HepG2 (cell line): ENCODE measurements at regions not wholly inside any gene's neighbourhood (a gene's known extent, or its start where the extent isn't known, plus 50 kb on each side); places are given as distances from the start of the nearest gene placed in this dataset.

Experiments
- ATF7-NPFF ChIP-seq: sonication (generic); formaldehyde crosslinking; IDR thresholded peaks from 2 replicates; pipeline ENCODE4 v1.8.1; 2023; ENCODE audit warnings: mild to moderate bottlenecking, low read depth, missing genetic modification reagents, moderate library complexity
- KLF15 ChIP-seq: sonication (generic); formaldehyde crosslinking; IDR thresholded peaks from 2 replicates; pipeline ENCODE4 v1.8.1; 2023; ENCODE audit warnings: borderline replicate concordance, mild to moderate bottlenecking, inconsistent platforms, missing genetic modification reagents, mixed read lengths
- POGZ ChIP-seq: sonication (generic); formaldehyde crosslinking; IDR thresholded peaks from 2 replicates; pipeline ENCODE4 v1.4.0; 2020; ENCODE audit warnings: mild to moderate bottlenecking, missing genetic modification reagents
- TF ChIP-seq, protein P1 (sequence below): sonication (generic); formaldehyde crosslinking; IDR thresholded peaks from 2 replicates; pipeline ENCODE4 v1.5.0; 2020; ENCODE audit warnings: mild to moderate bottlenecking, missing genetic modification reagents, moderate library complexity
- TF ChIP-seq, protein P2 (sequence below): sonication (generic); formaldehyde crosslinking; IDR thresholded peaks from 2 replicates; pipeline ENCODE4 v1.8.0; 2022; ENCODE audit warnings: missing genetic modification reagents, mild to moderate bottlenecking, moderate library complexity, borderline replicate concordance
- TF ChIP-seq, protein P3 (sequence below): sonication (generic); formaldehyde crosslinking; IDR thresholded peaks from 2 replicates; pipeline ENCODE4 v1.5.0; 2020; ENCODE audit warnings: mild to moderate bottlenecking, missing genetic modification reagents

DNA sequence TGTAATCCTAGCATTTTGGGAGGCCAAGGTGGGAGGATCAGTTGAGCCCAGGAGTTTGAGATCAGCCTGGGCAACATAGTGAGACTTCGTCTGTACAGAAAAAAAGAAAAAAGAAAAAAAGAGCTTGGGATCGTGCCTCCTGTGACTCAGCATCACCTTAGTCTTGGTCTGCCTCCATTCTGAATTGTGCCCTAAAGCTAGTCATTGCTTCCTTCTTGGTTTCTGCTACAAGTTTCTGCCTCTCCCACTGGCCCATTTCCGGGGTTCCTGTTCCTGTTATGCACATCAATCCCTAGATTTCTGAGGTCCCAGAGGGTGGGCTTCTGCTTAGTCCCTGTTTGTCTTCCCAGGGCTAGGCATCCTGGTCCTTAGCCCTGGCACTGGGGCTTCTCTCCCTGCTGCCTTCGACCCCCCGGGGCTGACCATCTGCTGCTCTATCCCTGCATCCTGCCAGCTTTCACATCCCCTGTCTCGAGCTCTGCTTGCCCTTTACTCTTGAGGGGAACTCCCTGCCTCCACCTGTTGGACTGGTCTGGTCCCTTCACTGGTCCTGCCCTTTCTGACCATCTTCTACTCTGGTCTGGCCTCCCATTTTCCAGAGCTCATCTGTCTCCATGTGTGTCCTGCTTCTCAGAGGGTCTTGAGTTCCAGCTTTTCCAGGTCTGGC is 77.5 kb upstream of the ESR1 start:
- TF ChIP-seq, protein P1, sequence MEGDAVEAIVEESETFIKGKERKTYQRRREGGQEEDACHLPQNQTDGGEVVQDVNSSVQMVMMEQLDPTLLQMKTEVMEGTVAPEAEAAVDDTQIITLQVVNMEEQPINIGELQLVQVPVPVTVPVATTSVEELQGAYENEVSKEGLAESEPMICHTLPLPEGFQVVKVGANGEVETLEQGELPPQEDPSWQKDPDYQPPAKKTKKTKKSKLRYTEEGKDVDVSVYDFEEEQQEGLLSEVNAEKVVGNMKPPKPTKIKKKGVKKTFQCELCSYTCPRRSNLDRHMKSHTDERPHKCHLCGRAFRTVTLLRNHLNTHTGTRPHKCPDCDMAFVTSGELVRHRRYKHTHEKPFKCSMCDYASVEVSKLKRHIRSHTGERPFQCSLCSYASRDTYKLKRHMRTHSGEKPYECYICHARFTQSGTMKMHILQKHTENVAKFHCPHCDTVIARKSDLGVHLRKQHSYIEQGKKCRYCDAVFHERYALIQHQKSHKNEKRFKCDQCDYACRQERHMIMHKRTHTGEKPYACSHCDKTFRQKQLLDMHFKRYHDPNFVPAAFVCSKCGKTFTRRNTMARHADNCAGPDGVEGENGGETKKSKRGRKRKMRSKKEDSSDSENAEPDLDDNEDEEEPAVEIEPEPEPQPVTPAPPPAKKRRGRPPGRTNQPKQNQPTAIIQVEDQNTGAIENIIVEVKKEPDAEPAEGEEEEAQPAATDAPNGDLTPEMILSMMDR (CRISPR knock-in tag), result 0 out of 2 replicates have a peak, but pooled peaks have one; percentile 6
- TF ChIP-seq, protein P2, sequence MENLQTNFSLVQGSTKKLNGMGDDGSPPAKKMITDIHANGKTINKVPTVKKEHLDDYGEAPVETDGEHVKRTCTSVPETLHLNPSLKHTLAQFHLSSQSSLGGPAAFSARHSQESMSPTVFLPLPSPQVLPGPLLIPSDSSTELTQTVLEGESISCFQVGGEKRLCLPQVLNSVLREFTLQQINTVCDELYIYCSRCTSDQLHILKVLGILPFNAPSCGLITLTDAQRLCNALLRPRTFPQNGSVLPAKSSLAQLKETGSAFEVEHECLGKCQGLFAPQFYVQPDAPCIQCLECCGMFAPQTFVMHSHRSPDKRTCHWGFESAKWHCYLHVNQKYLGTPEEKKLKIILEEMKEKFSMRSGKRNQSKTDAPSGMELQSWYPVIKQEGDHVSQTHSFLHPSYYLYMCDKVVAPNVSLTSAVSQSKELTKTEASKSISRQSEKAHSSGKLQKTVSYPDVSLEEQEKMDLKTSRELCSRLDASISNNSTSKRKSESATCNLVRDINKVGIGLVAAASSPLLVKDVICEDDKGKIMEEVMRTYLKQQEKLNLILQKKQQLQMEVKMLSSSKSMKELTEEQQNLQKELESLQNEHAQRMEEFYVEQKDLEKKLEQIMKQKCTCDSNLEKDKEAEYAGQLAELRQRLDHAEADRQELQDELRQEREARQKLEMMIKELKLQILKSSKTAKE (CRISPR knock-in tag), result no peak
- TF ChIP-seq ATF7-NPFF (CRISPR knock-in tag), result no peak
- TF ChIP-seq KLF15 (CRISPR knock-in tag), result no peak
- TF ChIP-seq POGZ (CRISPR knock-in tag), result no peak
- TF ChIP-seq, protein P3, sequence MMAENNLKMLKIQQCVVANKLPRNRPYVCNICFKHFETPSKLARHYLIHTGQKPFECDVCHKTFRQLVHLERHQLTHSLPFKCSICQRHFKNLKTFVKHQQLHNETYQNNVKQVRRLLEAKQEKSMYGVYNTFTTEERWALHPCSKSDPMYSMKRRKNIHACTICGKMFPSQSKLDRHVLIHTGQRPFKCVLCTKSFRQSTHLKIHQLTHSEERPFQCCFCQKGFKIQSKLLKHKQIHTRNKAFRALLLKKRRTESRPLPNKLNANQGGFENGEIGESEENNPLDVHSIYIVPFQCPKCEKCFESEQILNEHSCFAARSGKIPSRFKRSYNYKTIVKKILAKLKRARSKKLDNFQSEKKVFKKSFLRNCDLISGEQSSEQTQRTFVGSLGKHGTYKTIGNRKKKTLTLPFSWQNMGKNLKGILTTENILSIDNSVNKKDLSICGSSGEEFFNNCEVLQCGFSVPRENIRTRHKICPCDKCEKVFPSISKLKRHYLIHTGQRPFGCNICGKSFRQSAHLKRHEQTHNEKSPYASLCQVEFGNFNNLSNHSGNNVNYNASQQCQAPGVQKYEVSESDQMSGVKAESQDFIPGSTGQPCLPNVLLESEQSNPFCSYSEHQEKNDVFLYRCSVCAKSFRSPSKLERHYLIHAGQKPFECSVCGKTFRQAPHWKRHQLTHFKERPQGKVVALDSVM (CRISPR knock-in tag), result no peak
